ENCODE measurements at regions not wholly inside any gene's neighbourhood (a gene's known extent, or its start where the extent isn't known, plus 50 kb on each side); places are given as distances from the start of the nearest gene placed in this dataset.

DNA sequence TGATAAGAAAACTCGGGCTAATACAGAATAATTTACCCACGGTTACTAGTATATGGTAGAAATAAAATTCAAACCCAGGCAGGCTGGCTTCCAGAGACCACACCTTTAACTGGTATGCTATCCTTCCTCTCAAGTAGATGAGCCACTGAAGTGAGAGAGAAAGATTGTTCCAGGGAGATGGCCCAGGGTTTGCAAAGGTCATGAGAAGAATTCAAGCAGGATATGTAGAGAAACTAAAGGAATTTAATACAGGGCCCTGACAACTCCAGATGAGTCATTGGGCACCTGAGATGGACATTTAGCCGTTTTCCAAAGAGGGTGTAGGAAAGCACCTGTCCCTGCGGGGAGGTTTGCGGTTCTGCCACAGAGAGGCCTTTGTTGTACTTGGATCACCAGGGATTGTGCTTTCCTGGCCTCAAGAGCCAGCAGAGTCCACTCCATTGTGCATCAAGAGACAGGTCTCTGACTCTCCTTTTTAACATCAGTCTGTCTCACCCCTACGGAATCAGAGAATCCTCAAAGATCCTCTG lies 152.7 kb upstream of the BLID start:
- TF ChIP-seq POLR2A (IDR thresholded peaks at IDR 0.05) (no peak), CTCF (IDR thresholded peaks at IDR 0.05) (no peak)

Data from testis (tissue), 2 donors.